RWPE2 (cell line): ENCODE measurements at regions not wholly inside any gene's neighbourhood (a gene's known extent, or its start where the extent isn't known, plus 50 kb on each side); places are given as distances from the start of the nearest gene placed in this dataset.

Experiments used
- ATAC-seq: fragments of 200-7000 bp; cut with Tn5 transposase; 3 replicates; pipeline ENCODE4 v1.9.1; 2021; ENCODE audit warnings: low read depth
- DNase-seq: peaks from one replicate; pipeline ENCODE4 v3.0.0-alpha.2; 2020; ENCODE audit warnings: low spot score
- H3K27ac ChIP-seq: fragments of 450-650 bp; 2 replicates; pipeline ENCODE4 v1.5.1; 2017; ENCODE audit warnings: mild to moderate bottlenecking; ENCODE audit not compliant: poor library complexity, severe bottlenecking
- H3K27me3 ChIP-seq: fragments of 250-450 bp; sonication (Bioruptor Pico); 2 replicates; pipeline ENCODE4 v1.5.1; 2021; ENCODE audit warnings: mild to moderate bottlenecking, moderate library complexity; ENCODE audit not compliant: insufficient read depth, poor library complexity, severe bottlenecking
- H3K36me3 ChIP-seq: fragments of 250-450 bp; sonication (Bioruptor Pico); 2 replicates; pipeline ENCODE4 v1.5.1; 2020; ENCODE audit warnings: low read depth, mild to moderate bottlenecking, moderate library complexity
- H3K4me1 ChIP-seq: fragments of 250-450 bp; sonication (Bioruptor Pico); 2 replicates; pipeline ENCODE4 v1.5.1; 2021; ENCODE audit warnings: mild to moderate bottlenecking, moderate library complexity; ENCODE audit not compliant: insufficient read depth, poor library complexity, severe bottlenecking
- H3K4me3 ChIP-seq: fragments of 250-450 bp; sonication (Bioruptor Pico); 2 replicates; pipeline ENCODE4 v1.5.1; 2021; ENCODE audit warnings: mild to moderate bottlenecking, moderate library complexity; ENCODE audit not compliant: severe bottlenecking
- H3K9me3 ChIP-seq: fragments of 250-450 bp; sonication (Bioruptor Pico); 2 replicates; pipeline ENCODE4 v1.5.1; 2021; ENCODE audit warnings: mild to moderate bottlenecking, moderate library complexity; ENCODE audit not compliant: severe bottlenecking
- CTCF ChIP-seq: fragments of 450-650 bp; IDR thresholded peaks from one replicate; pipeline ENCODE4 v1.5.1; 2017; ENCODE audit warnings: mild to moderate bottlenecking, moderate library complexity; ENCODE audit not compliant: poor library complexity, severe bottlenecking

- Histone ChIP-seq H3K27ac (no peak overlapping the region), H3K27me3 (no peaks in the 10 kb centered on the region), H3K36me3 (no peaks in the 10 kb centered on the region), H3K9me3 (no peaks in the 10 kb centered on the region), H3K4me1 (peaks cover 13% of the 10 kb centered on the region), H3K4me3 (no peak overlapping the region)
- DNase-seq: no peak
- no peak for ATAC-seq
- TF ChIP-seq CTCF: no peak
Measured at GRCh38 chr13:44255771-44256364, 117.8 kb upstream of the SERP2 start.

- no peaks in the 10 kb centered on the region for H3K9me3 ChIP-seq
- H3K36me3 ChIP-seq: no peaks in the 10 kb centered on the region
- TF ChIP-seq CTCF: no peak
- H3K27ac ChIP-seq: no peak overlapping the region
- peaks cover 13% of the 10 kb centered on the region for H3K4me1 ChIP-seq
- H3K27me3 ChIP-seq: no peaks in the 10 kb centered on the region
- ATAC-seq (no peak), DNase-seq (no peak)
- H3K4me3 ChIP-seq: no peak overlapping the region
Measured at GRCh38 chr13:44257796-44258195, 115.8 kb upstream of the SERP2 start.

GRCh38 chr13:44259045-44260027 is 114.3 kb upstream of the SERP2 start:
- no peak for TF ChIP-seq CTCF
- H3K27me3 ChIP-seq: no peaks in the 10 kb centered on the region
- H3K4me3 ChIP-seq: no peak overlapping the region
- peaks cover 13% of the 10 kb centered on the region for H3K4me1 ChIP-seq
- H3K9me3 ChIP-seq: no peaks in the 10 kb centered on the region
- H3K36me3 ChIP-seq: no peaks in the 10 kb centered on the region
- ATAC-seq (no peak), DNase-seq (no peak)
- H3K27ac ChIP-seq: no peak overlapping the region

- Histone ChIP-seq H3K4me3 (no peak overlapping the region), H3K36me3 (no peaks in the 10 kb centered on the region), H3K9me3 (no peaks in the 10 kb centered on the region), H3K27me3 (no peaks in the 10 kb centered on the region), H3K27ac (no peak overlapping the region), H3K4me1 (peaks cover 13% of the 10 kb centered on the region)
- no peak for ATAC-seq
- no peak for TF ChIP-seq CTCF
- no peak for DNase-seq
Measured at GRCh38 chr13:44260336-44260735, 113.3 kb upstream of the SERP2 start.
